Vagina (tissue), 2 donors: ENCODE measurements at regions not wholly inside any gene's neighbourhood (a gene's known extent, or its start where the extent isn't known, plus 50 kb on each side); places are given as distances from the start of the nearest gene placed in this dataset.

Experiments
- POLR2A ChIP-seq, 2 donors: fragments of 450-650 bp; IDR thresholded peaks; one replicate each; pipeline ENCODE4 v1.6.1; 2017; ENCODE audit warnings: antibody characterized with exemption in 2 of 2, mild to moderate bottlenecking in 2 of 2, moderate library complexity in 2 of 2
- POLR2AphosphoS5 ChIP-seq, 2 donors: sonication (generic); formaldehyde crosslinking; IDR thresholded peaks; one replicate each; pipeline ENCODE4 v1.9.0; 2017; ENCODE audit warnings: antibody characterized with exemption in 2 of 2, mild to moderate bottlenecking in 2 of 2, low read depth in 1 of 2; ENCODE audit not compliant: insufficient read depth in 1 of 2
- TF ChIP-seq, protein P1 (sequence below), 3 experiments: fragments of 450-650 bp in 2 of 3; fragments of 200-600 bp in 1 of 3; sonication (generic) in 1 of 3; IDR thresholded peaks; one replicate each; pipeline ENCODE4 v1.5.1; 2017 to 2019; ENCODE audit warnings: antibody characterized with exemption in 3 of 3, mild to moderate bottlenecking in 2 of 3, moderate library complexity in 2 of 3

DNA sequence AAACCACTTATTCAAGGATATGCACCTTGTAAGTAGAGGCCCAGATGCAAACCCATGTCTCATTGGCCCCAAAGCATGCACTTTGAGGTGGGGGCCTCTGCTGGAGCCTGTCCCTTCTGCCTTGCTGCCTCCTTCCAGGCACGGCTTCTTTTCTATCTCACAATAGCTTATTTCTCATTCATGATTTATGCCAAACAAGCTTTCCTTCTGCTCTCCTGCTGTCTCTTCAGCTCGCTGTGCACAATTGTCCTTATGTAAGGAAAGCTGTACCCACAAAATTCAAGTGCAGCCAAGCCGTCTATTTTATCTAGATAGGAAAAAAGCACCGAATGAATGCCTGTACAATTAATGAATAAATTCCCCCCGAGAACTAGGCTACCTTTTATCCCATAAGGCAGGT lies 124.8 kb upstream of the PACRGL start:
- no peak for TF ChIP-seq POLR2A (IDR thresholded peaks at IDR 0.05)
- TF ChIP-seq, protein P1, sequence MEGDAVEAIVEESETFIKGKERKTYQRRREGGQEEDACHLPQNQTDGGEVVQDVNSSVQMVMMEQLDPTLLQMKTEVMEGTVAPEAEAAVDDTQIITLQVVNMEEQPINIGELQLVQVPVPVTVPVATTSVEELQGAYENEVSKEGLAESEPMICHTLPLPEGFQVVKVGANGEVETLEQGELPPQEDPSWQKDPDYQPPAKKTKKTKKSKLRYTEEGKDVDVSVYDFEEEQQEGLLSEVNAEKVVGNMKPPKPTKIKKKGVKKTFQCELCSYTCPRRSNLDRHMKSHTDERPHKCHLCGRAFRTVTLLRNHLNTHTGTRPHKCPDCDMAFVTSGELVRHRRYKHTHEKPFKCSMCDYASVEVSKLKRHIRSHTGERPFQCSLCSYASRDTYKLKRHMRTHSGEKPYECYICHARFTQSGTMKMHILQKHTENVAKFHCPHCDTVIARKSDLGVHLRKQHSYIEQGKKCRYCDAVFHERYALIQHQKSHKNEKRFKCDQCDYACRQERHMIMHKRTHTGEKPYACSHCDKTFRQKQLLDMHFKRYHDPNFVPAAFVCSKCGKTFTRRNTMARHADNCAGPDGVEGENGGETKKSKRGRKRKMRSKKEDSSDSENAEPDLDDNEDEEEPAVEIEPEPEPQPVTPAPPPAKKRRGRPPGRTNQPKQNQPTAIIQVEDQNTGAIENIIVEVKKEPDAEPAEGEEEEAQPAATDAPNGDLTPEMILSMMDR (IDR thresholded peaks at IDR 0.05) = no peak
- no peak for TF ChIP-seq POLR2AphosphoS5 (IDR thresholded peaks at IDR 0.05; ENCODE audit: insufficient read depth in 1 of 2, low read depth in 1 of 2)
